ENCODE measurements at regions not wholly inside any gene's neighbourhood (a gene's known extent, or its start where the extent isn't known, plus 50 kb on each side); places are given as distances from the start of the nearest gene placed in this dataset.
A peak's percentile ranks its signal among the peaks of the same experiment; 100 is the strongest.

- TF ChIP-seq ZFP91 (CRISPR knock-in tag; IDR thresholded peaks at IDR 0.05), result no peak
- TF ChIP-seq HSF4 (CRISPR knock-in tag; IDR thresholded peaks at IDR 0.05; ENCODE audit: borderline replicate concordance), result no peak
- TF ChIP-seq ZNF12 (CRISPR knock-in tag; IDR thresholded peaks at IDR 0.05), result no peak
- TF ChIP-seq REST (IDR thresholded peaks at IDR 0.05; ENCODE audit: borderline replicate concordance), result no peak
- no peak for TF ChIP-seq REST (CRISPR knock-in tag; IDR thresholded peaks at IDR 0.05; ENCODE audit: low read depth)
- TF ChIP-seq TBP (optimal IDR thresholded peaks at IDR 0.05; ENCODE audit: low read depth, low read length), result no peak
- TF ChIP-seq ELF4 (CRISPR knock-in tag; IDR thresholded peaks at IDR 0.05), result peak; percentile 50; the same call in 1 of the 2 replicates
- peak in 1 of 2 experiments; percentile 70; a peak in 2 of 4 replicates for TF ChIP-seq HDAC1 (IDR thresholded peaks at IDR 0.05)
- TF ChIP-seq ZBTB40 (IDR thresholded peaks at IDR 0.05), result no peak
- no peak for TF ChIP-seq ZBTB40 (CRISPR knock-in tag; IDR thresholded peaks at IDR 0.05)
These were observed 194.2 kb downstream of the EBLN2 start (continued) for GRCh38 chr3:73255609-73256029.

Data from K562 (cell line).